ENCODE measurements at regions not wholly inside any gene's neighbourhood (a gene's known extent, or its start where the extent isn't known, plus 50 kb on each side); places are given as distances from the start of the nearest gene placed in this dataset.

DNA sequence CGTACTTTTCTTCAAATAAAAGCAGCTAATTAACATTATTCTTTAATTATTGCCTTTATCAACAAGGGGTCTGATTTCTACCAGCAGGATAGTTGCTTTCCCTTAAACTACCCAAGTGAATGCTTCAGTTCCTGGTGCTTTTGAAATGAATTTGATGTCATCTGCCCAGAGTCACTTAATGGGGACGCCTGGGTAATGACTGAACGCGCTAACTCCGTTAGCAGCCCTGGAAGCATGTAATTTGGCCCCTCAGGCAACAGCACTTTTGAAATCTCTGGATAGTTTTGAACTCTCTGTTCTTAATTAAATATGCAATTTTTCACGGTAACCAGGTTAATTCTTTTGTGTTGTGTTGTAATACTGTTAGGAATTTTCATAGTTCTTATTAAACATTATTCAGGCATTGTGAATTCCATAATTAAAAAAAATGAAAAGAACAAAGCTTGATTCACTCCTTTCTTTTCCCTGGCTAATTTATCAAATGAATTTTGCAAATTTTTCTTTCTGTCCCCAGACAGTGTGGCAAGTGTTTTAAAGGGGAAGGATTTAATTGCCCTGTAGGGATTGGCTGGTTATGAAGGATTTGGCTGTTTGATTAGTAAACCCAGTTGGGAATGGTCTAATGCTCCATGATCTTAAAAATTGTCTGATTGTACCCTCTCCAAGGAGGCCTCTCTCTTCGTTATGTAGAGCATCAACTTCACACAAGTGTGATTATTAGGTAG is 137.5 kb upstream of the MYL2 start (continued):
- TF ChIP-seq POLR2AphosphoS5 (IDR thresholded peaks at IDR 0.05; ENCODE audit: low read depth, low read length): no peak
